Frontal cortex (tissue), 4 donors: ENCODE measurements at regions not wholly inside any gene's neighbourhood (a gene's known extent, or its start where the extent isn't known, plus 50 kb on each side); places are given as distances from the start of the nearest gene placed in this dataset. TPM values are rescaled to one million over a fixed set of nuclear protein-coding genes. Genes with fewer than 3 reads are reported as not detected.

ENCODE experiments used
- DNase-seq, 2 donors: peaks; one replicate each; pipeline ENCODE4 v3.0.0; 2012; ENCODE audit warnings: low spot score in 2 of 2
- FAIRE-seq: peaks from 2 replicates; lab custom pipeline; 2012; peaks lifted over from hg19 to GRCh38; lab: Jason Lieb, UNC
- small RNA-seq: library from RNA; depleted of rRNA; stranded (forward); fragments of <200 nt; gene quantifications from one replicate; pipeline ENCODE3, GENCODE V24; 2014
- donor health status: control.
- donor health status: control.
- donor health status: control.

DNA sequence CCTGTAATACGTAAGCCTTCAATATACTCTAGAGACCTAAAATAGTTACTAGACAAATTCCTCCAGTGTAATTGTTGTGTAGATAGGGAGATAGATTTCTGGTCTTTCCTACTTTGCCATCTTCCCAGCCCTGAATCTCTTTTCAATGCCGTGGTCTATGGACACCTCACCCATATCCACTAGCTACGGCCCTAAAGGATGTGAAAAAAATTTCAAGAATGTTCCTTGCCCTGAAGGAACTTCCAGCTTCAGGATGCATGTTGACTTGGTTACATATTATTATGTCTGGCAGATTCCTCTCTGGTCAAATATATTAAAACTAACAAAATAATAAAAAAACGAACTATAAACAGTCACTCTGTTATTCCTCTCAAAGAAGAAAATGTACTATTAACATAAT is 52.4 kb upstream of the TSPAN5 start:
- FAIRE-seq: no peak
- no peak for DNase-seq

Small RNA genes lying in the stretch of these regions (small RNA-seq; reads per million reads assigned to genes)
- not detected for gene AC114811.1
